ENCODE measurements at regions not wholly inside any gene's neighbourhood (a gene's known extent, or its start where the extent isn't known, plus 50 kb on each side); places are given as distances from the start of the nearest gene placed in this dataset.

DNA sequence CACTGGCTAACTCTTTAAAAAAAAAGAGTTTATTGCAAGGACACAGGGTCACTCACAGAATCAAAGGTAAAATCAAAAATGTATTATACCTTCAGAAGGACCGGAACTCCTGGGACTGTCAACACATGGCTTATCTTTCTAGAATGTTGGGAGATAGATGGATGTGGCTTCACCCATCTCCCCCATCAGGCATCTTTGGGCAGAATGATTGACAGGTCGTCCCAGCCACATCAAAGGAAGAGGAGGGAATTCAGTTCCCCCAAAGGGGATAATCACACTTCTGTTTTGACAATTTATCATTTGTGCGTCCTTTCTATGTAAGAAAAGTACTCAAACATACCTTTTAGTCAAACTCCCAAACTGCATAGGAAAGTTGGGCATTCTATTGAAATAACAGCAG lies 228.6 kb upstream of the CDH5 start:
- TF ChIP-seq, protein P1, sequence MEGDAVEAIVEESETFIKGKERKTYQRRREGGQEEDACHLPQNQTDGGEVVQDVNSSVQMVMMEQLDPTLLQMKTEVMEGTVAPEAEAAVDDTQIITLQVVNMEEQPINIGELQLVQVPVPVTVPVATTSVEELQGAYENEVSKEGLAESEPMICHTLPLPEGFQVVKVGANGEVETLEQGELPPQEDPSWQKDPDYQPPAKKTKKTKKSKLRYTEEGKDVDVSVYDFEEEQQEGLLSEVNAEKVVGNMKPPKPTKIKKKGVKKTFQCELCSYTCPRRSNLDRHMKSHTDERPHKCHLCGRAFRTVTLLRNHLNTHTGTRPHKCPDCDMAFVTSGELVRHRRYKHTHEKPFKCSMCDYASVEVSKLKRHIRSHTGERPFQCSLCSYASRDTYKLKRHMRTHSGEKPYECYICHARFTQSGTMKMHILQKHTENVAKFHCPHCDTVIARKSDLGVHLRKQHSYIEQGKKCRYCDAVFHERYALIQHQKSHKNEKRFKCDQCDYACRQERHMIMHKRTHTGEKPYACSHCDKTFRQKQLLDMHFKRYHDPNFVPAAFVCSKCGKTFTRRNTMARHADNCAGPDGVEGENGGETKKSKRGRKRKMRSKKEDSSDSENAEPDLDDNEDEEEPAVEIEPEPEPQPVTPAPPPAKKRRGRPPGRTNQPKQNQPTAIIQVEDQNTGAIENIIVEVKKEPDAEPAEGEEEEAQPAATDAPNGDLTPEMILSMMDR (conservative IDR thresholded peaks at IDR 0.05 in 1 of 2, IDR thresholded peaks at IDR 0.05 in 1 of 2; ENCODE audit: extremely low read depth in 1 of 2, insufficient read depth in 1 of 2, low read depth in 1 of 2, low read length in 2 of 2): no peak
- TF ChIP-seq EZH2 (IDR thresholded peaks at IDR 0.05; ENCODE audit: borderline replicate concordance, low read length): no peak
